ENCODE measurements at regions not wholly inside any gene's neighbourhood (a gene's known extent, or its start where the extent isn't known, plus 50 kb on each side); places are given as distances from the start of the nearest gene placed in this dataset.

DNA sequence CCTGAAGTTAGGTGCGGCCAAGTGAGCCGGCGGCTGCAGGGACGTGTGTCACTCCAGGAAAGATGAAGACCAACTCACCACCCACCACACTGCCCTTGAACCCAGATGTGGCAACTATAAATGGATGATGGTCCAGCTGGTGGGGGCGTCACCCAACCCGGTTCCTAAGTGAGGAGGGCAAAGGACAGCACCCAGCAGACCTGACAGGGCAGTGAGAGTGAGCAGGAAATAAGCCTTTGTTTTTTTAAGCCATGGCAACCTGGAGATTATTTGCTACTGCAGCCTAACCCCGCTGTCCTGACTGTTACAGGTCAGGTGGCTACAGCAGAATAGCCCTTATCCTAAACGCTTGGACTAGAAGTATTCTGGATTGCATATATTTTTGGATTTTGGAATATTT lies 228.9 kb downstream of the CTTN start:
- no peak for TF ChIP-seq CTCF (IDR thresholded peaks at IDR 0.05; ENCODE audit: insufficient read depth, low read depth, low read length, missing control alignments)
- no peak overlapping the region for H3K4me3 ChIP-seq (ENCODE audit: low read depth, low read length)
- DNase-seq (ENCODE audit: low read depth) = no peak

DNA sequence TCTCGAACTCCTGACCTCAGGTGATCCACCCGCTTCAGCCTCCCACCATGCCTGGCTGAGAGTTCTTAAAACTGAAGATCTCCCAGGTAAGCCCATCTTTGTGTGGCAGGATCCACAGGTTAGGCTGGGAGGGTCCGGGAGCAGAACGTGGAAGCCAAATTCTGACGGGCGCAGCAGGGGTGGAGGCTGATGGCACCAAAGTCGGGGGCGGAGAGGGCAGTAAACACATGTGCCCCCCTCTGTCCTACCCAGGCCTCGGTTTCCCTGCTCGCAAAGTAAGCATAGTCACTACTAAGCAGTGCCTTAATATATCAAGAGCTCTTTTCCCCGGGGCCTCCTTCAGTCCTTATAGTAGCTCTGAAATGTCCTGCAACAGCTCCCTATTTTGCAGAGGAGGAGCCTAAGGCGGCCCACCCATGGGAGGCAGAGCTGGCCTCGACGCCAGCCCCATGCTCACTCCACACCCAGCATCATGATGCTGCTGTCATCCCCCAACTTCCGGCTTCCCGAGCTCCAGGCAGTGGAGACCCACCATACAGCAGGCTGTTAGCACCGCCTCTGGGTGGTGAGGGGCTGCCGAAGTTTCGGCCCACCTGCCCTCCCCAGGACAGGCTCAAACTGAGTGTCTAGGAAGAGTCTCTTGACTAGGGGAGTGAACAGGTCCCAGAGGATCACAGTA lies 230.0 kb downstream of the CTTN start:
- TF ChIP-seq CTCF (IDR thresholded peaks at IDR 0.05; ENCODE audit: insufficient read depth, low read depth, low read length, missing control alignments) = no peak
- no peak for DNase-seq (ENCODE audit: low read depth)
- H3K4me3 ChIP-seq (ENCODE audit: low read depth, low read length) = no peak overlapping the region

DNA sequence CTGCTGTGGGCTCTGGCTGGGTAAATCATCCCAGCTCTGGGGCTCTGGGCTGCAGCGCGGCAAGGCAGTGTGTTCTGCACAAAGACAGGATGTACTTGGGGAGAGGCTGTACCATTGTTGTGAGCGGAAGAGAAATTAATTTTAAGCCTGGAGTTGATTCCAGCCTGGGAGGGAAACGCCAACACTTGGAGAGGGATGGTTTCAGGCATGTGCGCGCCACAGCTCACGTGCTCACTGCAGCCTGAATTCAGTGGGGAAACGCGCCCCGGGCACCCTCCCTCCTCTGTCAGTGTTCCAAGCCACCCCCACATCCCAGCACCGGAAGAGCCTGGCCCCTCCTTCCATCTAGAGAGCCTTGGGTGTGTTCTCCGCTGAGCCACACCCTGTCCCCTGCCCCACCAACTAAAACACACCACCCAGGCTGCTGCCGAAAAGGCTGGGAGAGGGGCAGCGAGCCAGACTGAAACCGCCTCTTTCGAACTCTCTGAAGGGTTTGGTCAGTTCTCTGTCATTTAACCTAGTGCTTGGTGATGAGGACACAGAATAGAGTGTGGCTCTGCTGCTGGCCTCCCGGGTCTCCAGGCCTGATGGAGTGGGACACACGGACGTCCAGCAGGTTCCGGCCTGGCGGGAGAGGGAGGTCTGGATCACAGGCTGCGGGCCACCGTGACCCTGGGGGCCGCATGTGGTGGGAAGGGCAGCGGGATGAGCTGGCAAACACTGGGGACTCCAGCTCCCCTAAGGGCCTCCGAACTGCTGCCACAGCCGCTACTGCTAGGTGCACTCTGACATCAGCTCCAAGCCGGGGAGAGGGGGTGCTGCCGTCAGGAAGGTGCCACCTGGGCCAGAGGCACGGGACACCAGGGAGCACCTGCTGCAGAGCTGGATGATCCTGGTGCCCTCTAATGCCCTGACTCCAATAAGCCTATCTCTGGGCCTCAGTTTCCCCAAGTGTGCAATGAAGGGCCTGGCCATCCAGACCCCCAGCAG lies 230.8 kb downstream of the CTTN start:
- no peak for DNase-seq (ENCODE audit: low read depth)
- TF ChIP-seq CTCF (IDR thresholded peaks at IDR 0.05; ENCODE audit: insufficient read depth, low read depth, low read length, missing control alignments) = no peak
- no peak overlapping the region for H3K4me3 ChIP-seq (ENCODE audit: low read depth, low read length)

GRCh38 chr11:70630068-70630467 lies 231.7 kb downstream of the CTTN start:
- H3K4me3 ChIP-seq (ENCODE audit: low read depth, low read length) = no peak overlapping the region
- no peak for DNase-seq (ENCODE audit: low read depth)
- TF ChIP-seq CTCF (IDR thresholded peaks at IDR 0.05; ENCODE audit: insufficient read depth, low read depth, low read length, missing control alignments) = no peak

DNA sequence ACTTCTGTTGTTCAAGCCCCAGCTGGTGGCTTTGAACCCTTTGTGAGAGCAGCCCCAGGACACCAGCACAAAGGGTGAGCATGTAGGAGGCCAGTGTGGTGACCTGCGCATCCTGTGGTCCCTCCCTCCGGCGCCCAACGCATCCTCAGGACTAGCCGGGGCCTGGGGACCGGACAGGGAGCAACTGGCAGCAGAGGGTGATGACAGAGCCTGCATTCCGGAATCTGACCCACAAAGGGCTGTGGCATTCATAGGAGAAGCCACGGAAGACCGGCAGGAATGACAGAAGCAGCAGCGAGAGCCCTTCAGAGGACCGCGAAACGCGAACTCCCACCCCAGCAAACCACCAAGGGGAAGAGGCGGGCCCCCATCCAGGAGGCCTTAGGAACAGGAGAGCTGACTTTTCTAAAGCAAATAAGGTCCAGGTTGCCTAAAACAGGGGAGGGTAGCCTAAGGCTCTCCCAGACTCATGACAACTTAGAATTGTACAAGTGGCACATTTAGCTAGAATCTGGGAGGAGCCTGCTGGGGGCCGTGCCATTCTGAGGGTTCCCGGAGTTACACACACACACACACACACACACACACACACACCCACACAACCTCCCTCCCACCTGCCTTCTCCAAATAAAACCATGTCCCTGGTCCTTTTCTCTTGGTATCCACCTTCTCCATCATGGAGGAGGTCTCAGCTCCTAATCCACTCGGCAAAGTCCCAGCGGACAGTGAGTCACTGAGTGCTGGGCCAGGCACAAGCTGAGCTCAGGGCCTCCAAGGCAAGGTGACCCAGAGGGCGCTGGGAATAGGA lies 232.7 kb downstream of the CTTN start:
- H3K4me3 ChIP-seq (ENCODE audit: low read depth, low read length) = no peak overlapping the region
- DNase-seq (ENCODE audit: low read depth) = no peak
- no peak for TF ChIP-seq CTCF (IDR thresholded peaks at IDR 0.05; ENCODE audit: insufficient read depth, low read depth, low read length, missing control alignments)

GRCh38 chr11:70631624-70632047 lies 233.3 kb downstream of the CTTN start:
- no peak overlapping the region for H3K4me3 ChIP-seq (ENCODE audit: low read depth, low read length)
- no peak for DNase-seq (ENCODE audit: low read depth)
- TF ChIP-seq CTCF (IDR thresholded peaks at IDR 0.05; ENCODE audit: insufficient read depth, low read depth, low read length, missing control alignments) = no peak

Measured in GM12865 (cell line).